ENCODE measurements at regions not wholly inside any gene's neighbourhood (a gene's known extent, or its start where the extent isn't known, plus 50 kb on each side); places are given as distances from the start of the nearest gene placed in this dataset.
A peak's percentile ranks its signal among the peaks of the same experiment; 100 is the strongest.
"Not testable (repeated sequence)": the region's sequence is repeated elsewhere in the genome, so short reads cannot be mapped to it uniquely, and the experiment has no call there.

GRCh38 chr10:62594093-62594520, 210.4 kb upstream of the ADO start:
- peak; percentile 69 for DNase-seq (ENCODE audit: low read depth)
- H3K4me3 ChIP-seq (replicated peaks; ENCODE audit: low read depth, low read length), result no peak overlapping the region
- peak; percentile 96 for TF ChIP-seq CTCF (IDR thresholded peaks at IDR 0.05; ENCODE audit: low read length, missing control alignments)

GRCh38 chr10:62597226-62597625, 207.3 kb upstream of the ADO start:
- no peak overlapping the region for H3K4me3 ChIP-seq (replicated peaks; ENCODE audit: low read depth, low read length)
- TF ChIP-seq CTCF (IDR thresholded peaks at IDR 0.05; ENCODE audit: low read length, missing control alignments), result no peak
- peak; percentile 29 for DNase-seq (ENCODE audit: low read depth)

GRCh38 chr10:62599161-62599560, 205.4 kb upstream of the ADO start:
- DNase-seq (ENCODE audit: low read depth), result no peak
- TF ChIP-seq CTCF (IDR thresholded peaks at IDR 0.05; ENCODE audit: low read length, missing control alignments), result no peak

GRCh38 chr10:62606551-62606950, 198.0 kb upstream of the ADO start:
- not testable (repeated sequence) for DNase-seq (ENCODE audit: low read depth); H3K4me3 ChIP-seq (replicated peaks; ENCODE audit: low read depth, low read length)

More at GRCh38 chr10:62599161-62599560, 205.4 kb upstream of the ADO start:
- no peak overlapping the region for H3K4me3 ChIP-seq (replicated peaks; ENCODE audit: low read depth, low read length)

- not testable (repeated sequence) for DNase-seq (ENCODE audit: low read depth); H3K4me3 ChIP-seq (replicated peaks; ENCODE audit: low read depth, low read length)
Measured at GRCh38 chr10:62608189-62608875, 196.2 kb upstream of the ADO start.

- H3K4me3 ChIP-seq (replicated peaks; ENCODE audit: low read depth, low read length), result no peak overlapping the region
- DNase-seq (ENCODE audit: low read depth), result peak; percentile 66
- TF ChIP-seq CTCF (IDR thresholded peaks at IDR 0.05; ENCODE audit: low read length, missing control alignments), result peak; percentile 85
Measured at GRCh38 chr10:62610649-62611229, 193.8 kb upstream of the ADO start.

GRCh38 chr10:62613424-62613823, 191.1 kb upstream of the ADO start:
- peak; percentile 74 for DNase-seq (ENCODE audit: low read depth)
- TF ChIP-seq CTCF (IDR thresholded peaks at IDR 0.05; ENCODE audit: low read length, missing control alignments), result no peak
- no peak overlapping the region for H3K4me3 ChIP-seq (replicated peaks; ENCODE audit: low read depth, low read length)

GRCh38 chr10:62613859-62614258, 190.7 kb upstream of the ADO start:
- TF ChIP-seq CTCF (IDR thresholded peaks at IDR 0.05; ENCODE audit: low read length, missing control alignments), result no peak
- DNase-seq (ENCODE audit: low read depth), result no peak
- H3K4me3 ChIP-seq (replicated peaks; ENCODE audit: low read depth, low read length), result no peak overlapping the region
